GM12878 (cell line): ENCODE measurements at regions not wholly inside any gene's neighbourhood (a gene's known extent, or its start where the extent isn't known, plus 50 kb on each side); places are given as distances from the start of the nearest gene placed in this dataset.

Experiments
- ATAC-seq: fragments of 200-7000 bp; cut with Tn5 transposase; 3 replicates; pipeline ENCODE4 v1.9.1; 2020; ENCODE audit warnings: mild to moderate bottlenecking, moderate library complexity
- BruUV-seq: library from RNA; stranded (reverse); fragments of 400-500 nt; replicated peaks from 2 replicates; lab custom pipeline; 2021; lab: Mats Ljungman, UMichigan
- CTCF ChIA-PET: fragments of 300-600 bp; sonication (Branson Sonifier 250); formaldehyde crosslinking; extraction: SDS; loops from one replicate; lab custom pipeline; 2021; ENCODE audit warnings: inconsistent platforms; lab: Yijun Ruan, JAX
- POLR2A ChIA-PET: fragments of 350-600 bp; formaldehyde crosslinking; extraction: SDS; loops from one replicate; lab custom pipeline; 2021; ENCODE audit warnings: inconsistent platforms; lab: Charles Lee
- RAD21 ChIA-PET: fragments of 300-600 bp; sonication (Branson Sonifier 250); formaldehyde crosslinking; loops from one replicate; lab custom pipeline; 2023; ENCODE audit warnings: antibody characterized with exemption; ENCODE audit not compliant: unreplicated experiment; lab: Charles Lee
- SMC1A ChIA-PET: fragments of 300-600 bp; sonication (Branson Sonifier 250); formaldehyde crosslinking; loops from one replicate; lab custom pipeline; 2023; ENCODE audit not compliant: unreplicated experiment, uncharacterized antibody; lab: Charles Lee
- DNase-seq: peaks from one replicate; pipeline ENCODE4 v3.0.0-alpha.2; 2011; ENCODE audit warnings: low read depth, low spot score
- FAIRE-seq: peaks from 3 replicates; lab custom pipeline; 2011; peaks lifted over from hg19 to GRCh38; lab: Jason Lieb, UNC
- H2AFZ ChIP-seq: 2 replicates; pipeline ENCODE4 v1.6.0; 2011; ENCODE audit warnings: low read depth, low read length, control low read depth; ENCODE audit not compliant: control insufficient read depth
- H3K27ac ChIP-seq: 2 replicates; pipeline ENCODE4 v1.5.1; 2011; ENCODE audit warnings: control low read depth; ENCODE audit not compliant: control insufficient read depth, insufficient read depth
- H3K27me3 ChIP-seq, 2 experiments: replicated peaks in 1 of 2; 2 replicates each; pipeline versions ENCODE4 v1.6.0 to v1.6.1; 2011; ENCODE audit warnings: low read length in 1 of 2; ENCODE audit not compliant: control insufficient read depth in 2 of 2, insufficient read depth in 2 of 2
- H3K36me3 ChIP-seq, 2 experiments: 2 replicates each; pipeline ENCODE4 v1.5.1; 2011; ENCODE audit warnings: low read length in 1 of 2; ENCODE audit not compliant: control insufficient read depth in 2 of 2, insufficient read depth in 2 of 2
- H3K4me1 ChIP-seq: 2 replicates; pipeline ENCODE4 v1.6.1; 2011; ENCODE audit warnings: mild to moderate bottlenecking, low read length, moderate library complexity, mixed read lengths; ENCODE audit not compliant: control insufficient read depth, insufficient read depth
- H3K4me2 ChIP-seq: 2 replicates; pipeline ENCODE4 v1.6.0; 2011; ENCODE audit warnings: control low read depth; ENCODE audit not compliant: control insufficient read depth, insufficient read depth
- H3K4me3 ChIP-seq: fragments of 200-600 bp; sonication (generic); 2 replicates; pipeline ENCODE4 v1.5.1; 2016
- H3K79me2 ChIP-seq: 2 replicates; pipeline ENCODE4 v1.6.0; 2011; ENCODE audit warnings: low read length; ENCODE audit not compliant: control insufficient read depth, insufficient read depth
- H3K9ac ChIP-seq: 2 replicates; pipeline ENCODE4 v1.8.0; 2011; ENCODE audit warnings: low read length, control low read depth, mixed read lengths; ENCODE audit not compliant: control insufficient read depth, insufficient read depth
- H3K9me3 ChIP-seq: replicated peaks from 3 replicates; pipeline ENCODE4 v1.5.1; 2011; ENCODE audit warnings: mild to moderate bottlenecking, low read length; ENCODE audit not compliant: control insufficient read depth, insufficient read depth
- H4K20me1 ChIP-seq: 2 replicates; pipeline ENCODE4 v1.6.0; 2011; ENCODE audit not compliant: control insufficient read depth, insufficient read depth
- ATF2 ChIP-seq: IDR thresholded peaks from 2 replicates; pipeline ENCODE4 v1.6.1; 2012; ENCODE audit warnings: low read length, inconsistent platforms
- BACH1 ChIP-seq: fragments of 450-650 bp; IDR thresholded peaks from 2 replicates; pipeline ENCODE4 v1.6.1; 2017; ENCODE audit warnings: mild to moderate bottlenecking, borderline replicate concordance
- BCL11A ChIP-seq: IDR thresholded peaks from 2 replicates; pipeline ENCODE4 v1.6.1; 2011; ENCODE audit warnings: low read depth, low read length
- CHD1 ChIP-seq: IDR thresholded peaks from 2 replicates; pipeline ENCODE4 v1.6.1; 2012; ENCODE audit warnings: low read depth, low read length, improper control_type of control experiment
- EED ChIP-seq: sonication (generic); IDR thresholded peaks from 2 replicates; pipeline ENCODE4 v1.6.1; 2016; ENCODE audit warnings: antibody characterized with exemption, low read depth
- GATAD2B ChIP-seq: fragments of 450-650 bp; conservative IDR thresholded peaks from 2 replicates; pipeline ENCODE4 v1.6.1; 2017; ENCODE audit warnings: low read depth, mild to moderate bottlenecking, moderate library complexity
- JUNB ChIP-seq: IDR thresholded peaks from 2 replicates; pipeline ENCODE4 v1.6.1; 2016; ENCODE audit warnings: antibody characterized with exemption, mild to moderate bottlenecking
- LARP7 ChIP-seq: fragments of 450-650 bp; IDR thresholded peaks from 2 replicates; pipeline ENCODE4 v1.6.1; 2017; ENCODE audit warnings: mild to moderate bottlenecking
- MEF2B ChIP-seq: fragments of 450-650 bp; IDR thresholded peaks from 2 replicates; pipeline ENCODE4 v1.6.1; 2018; ENCODE audit warnings: mild to moderate bottlenecking, moderate library complexity; ENCODE audit not compliant: partially characterized antibody, poor library complexity, severe bottlenecking
- MLLT1 ChIP-seq: fragments of 450-650 bp; IDR thresholded peaks from 2 replicates; pipeline ENCODE4 v1.6.1; 2016; ENCODE audit warnings: mild to moderate bottlenecking
- NRF1 ChIP-seq: conservative IDR thresholded peaks from 2 replicates; pipeline ENCODE4 v1.6.1; 2011; ENCODE audit warnings: mild to moderate bottlenecking, low read depth, low read length, improper control_type of control experiment
- POLR2AphosphoS2 ChIP-seq: IDR thresholded peaks from 2 replicates; pipeline ENCODE4 v1.6.1; 2011; ENCODE audit warnings: low read depth, mild to moderate bottlenecking, low read length, improper control_type of control experiment, moderate library complexity
- RBBP5 ChIP-seq: fragments of 200-600 bp; sonication (generic); conservative IDR thresholded peaks from 2 replicates; pipeline ENCODE4 v1.6.1; 2016
- TCF12 ChIP-seq: IDR thresholded peaks from 2 replicates; pipeline ENCODE4 v1.6.1; 2011; ENCODE audit warnings: low read depth, mild to moderate bottlenecking, low read length
- WGBS: methylation state at CpG from one replicate; pipeline ENCODE4 v1.1.6; 2016; ENCODE audit warnings: low lambda C conversion rate; ENCODE audit not compliant: insufficient replicate concordance, insufficient coverage; ENCODE audit errors: missing lambda C conversion rate; 5-methylcytosine and 5-hydroxymethylcytosine counted together
- in situ Hi-C: fragments of 300-500 bp; cut with MboI; formaldehyde crosslinking; loops from 9 replicates; pipeline ENCODE4 v1.14.3; 2018; ENCODE audit warnings: mixed read lengths
- intact Hi-C: fragments of 100-400 bp; cut with micrococcal nuclease; formaldehyde crosslinking; loops from one replicate; pipeline ENCODE4 v1.14.2; 2022; ENCODE audit not compliant: unreplicated experiment

- in situ Hi-C loops = no loop called here
- no peak overlapping the region for H3K4me2 ChIP-seq
- ATAC-seq (no peak), FAIRE-seq (no peak), DNase-seq (no peak)
- H3K9me3 ChIP-seq = no peaks in the 10 kb centered on the region; the same call in 2 of the 3 replicates
- no peak overlapping the region for H2AFZ ChIP-seq
- H3K27me3 ChIP-seq = no peaks in the 10 kb centered on the region
- TF ChIP-seq TCF12 = no peak
- no peak for TF ChIP-seq ATF2
- no peak for TF ChIP-seq POLR2AphosphoS2
- TF ChIP-seq GATAD2B = no peak
- no peak for TF ChIP-seq JUNB
- no peak for TF ChIP-seq RBBP5
- no peak for TF ChIP-seq BCL11A
- no peak for TF ChIP-seq BACH1
- TF ChIP-seq NRF1 = no peak
- TF ChIP-seq MEF2B = no peak
- TF ChIP-seq LARP7 = no peak
- no peak for TF ChIP-seq EED
- no peak for TF ChIP-seq CHD1
- TF ChIP-seq MLLT1 = no peak
- WGBS = 2% methylated on average over 5 of the region's 5 CpGs
- SMC1A ChIA-PET = interaction anchor here (0.7 to 1.3 kb wide), 2 partner anchors 17 to 133 kb away, joined by 3 to 5 read pairs; no protein-coding TSS in a partner anchor
- no TSS peak for BruUV-seq
- POLR2A ChIA-PET = no interaction called here
- H3K27ac ChIP-seq = no peak overlapping the region
- intact Hi-C loops = no loop called here
- no peaks in the 10 kb centered on the region for H4K20me1 ChIP-seq
- H3K9ac ChIP-seq = no peak overlapping the region
- H3K4me1 ChIP-seq = no peaks in the 10 kb centered on the region
- RAD21 ChIA-PET = no interaction called here
- H3K4me3 ChIP-seq = no peak overlapping the region
- no peaks in the 10 kb centered on the region for H3K36me3 ChIP-seq
- no peaks in the 10 kb centered on the region for H3K79me2 ChIP-seq
- CTCF ChIA-PET = no interaction called here
These were observed 97.8 kb upstream of the SLC2A1 start for GRCh38 chr1:43056460-43056859.
